ENCODE measurements at regions not wholly inside any gene's neighbourhood (a gene's known extent, or its start where the extent isn't known, plus 50 kb on each side); places are given as distances from the start of the nearest gene placed in this dataset.

DNA sequence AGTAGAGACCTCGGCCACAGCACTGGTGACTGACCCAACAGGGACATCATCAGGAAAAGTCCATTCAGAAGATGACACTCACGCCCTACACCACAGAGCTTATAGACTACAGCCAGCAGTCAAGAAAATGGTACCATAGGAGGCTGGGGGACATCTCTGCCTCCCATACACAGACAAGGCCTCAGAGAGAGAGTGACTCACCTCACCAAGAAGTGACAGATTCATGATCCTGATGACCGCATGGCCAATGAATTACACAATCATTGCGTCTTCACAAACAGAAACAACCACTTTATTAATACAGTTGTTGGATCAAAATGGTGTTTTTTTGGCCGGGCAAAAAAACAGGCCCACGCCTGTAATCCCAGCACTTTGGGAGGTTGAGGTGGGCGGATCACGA is 260.8 kb upstream of the TSHZ3 start:
- DNase-seq = no peak
- no peak for TF ChIP-seq POLR2A (IDR thresholded peaks at IDR 0.05; ENCODE audit: low read length)
- no peak for TF ChIP-seq GATA1 (IDR thresholded peaks at IDR 0.05; ENCODE audit: low read depth, low read length)

GRCh38 chr19:31611046-31611877 is 262.0 kb upstream of the TSHZ3 start:
- no peak for DNase-seq
- TF ChIP-seq POLR2A (IDR thresholded peaks at IDR 0.05; ENCODE audit: low read length) (no peak), GATA1 (IDR thresholded peaks at IDR 0.05; ENCODE audit: low read depth, low read length) (no peak)

GRCh38 chr19:31612873-31613272 is 263.6 kb upstream of the TSHZ3 start:
- no peak for TF ChIP-seq GATA1 (IDR thresholded peaks at IDR 0.05; ENCODE audit: low read depth, low read length)
- no peak for TF ChIP-seq POLR2A (IDR thresholded peaks at IDR 0.05; ENCODE audit: low read length)
- DNase-seq = no peak

DNA sequence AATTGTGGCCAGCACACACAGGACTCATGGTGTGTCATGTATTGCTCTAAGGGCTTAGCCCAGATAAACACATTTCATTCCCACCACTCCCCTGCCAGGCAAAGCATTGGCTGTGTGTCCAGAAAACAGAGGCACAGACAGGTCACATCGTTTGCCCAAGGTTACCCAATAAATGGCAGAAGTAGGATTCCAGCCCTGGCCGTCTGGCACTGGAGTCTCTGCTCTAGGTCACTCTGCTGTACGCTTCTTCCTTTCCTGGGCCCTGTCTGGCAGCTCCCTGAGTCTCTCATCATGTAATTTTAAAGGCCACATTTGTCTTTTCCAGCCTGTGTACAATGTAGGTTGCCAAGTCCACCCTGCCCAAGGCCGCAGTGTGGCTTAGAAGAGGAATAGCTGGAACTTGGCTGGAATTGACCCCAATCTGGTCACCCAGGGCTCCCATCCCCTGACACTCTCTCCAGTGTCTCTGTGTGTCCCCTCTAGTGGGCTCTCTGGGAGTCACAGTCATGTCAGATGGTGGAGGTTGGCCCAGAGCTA is 264.5 kb upstream of the TSHZ3 start:
- no peak for DNase-seq
- TF ChIP-seq GATA1 (IDR thresholded peaks at IDR 0.05; ENCODE audit: low read depth, low read length) (no peak), POLR2A (IDR thresholded peaks at IDR 0.05; ENCODE audit: low read length) (no peak)

DNA sequence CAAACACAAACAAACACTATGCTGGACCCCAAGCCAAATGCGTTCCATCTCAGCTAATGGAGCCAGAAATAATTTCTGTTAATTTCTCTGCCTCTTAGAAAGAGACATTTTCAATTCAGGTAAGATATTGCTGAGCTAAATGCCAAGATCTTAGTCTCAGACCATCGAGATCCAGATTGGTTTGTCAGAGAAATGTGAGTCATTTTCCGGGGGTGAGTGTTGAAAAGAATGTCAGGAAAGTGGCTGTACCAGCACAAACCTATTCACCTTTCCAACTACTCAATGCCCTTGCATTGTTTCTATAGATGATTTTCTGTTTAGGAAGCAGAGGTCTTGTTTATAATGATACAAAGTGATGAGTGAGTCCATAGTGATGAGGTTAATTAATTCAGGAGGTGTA is 266.8 kb upstream of the TSHZ3 start:
- no peak for DNase-seq
- TF ChIP-seq POLR2A (IDR thresholded peaks at IDR 0.05; ENCODE audit: low read length) = no peak
- no peak for TF ChIP-seq GATA1 (IDR thresholded peaks at IDR 0.05; ENCODE audit: low read depth, low read length)

DNA sequence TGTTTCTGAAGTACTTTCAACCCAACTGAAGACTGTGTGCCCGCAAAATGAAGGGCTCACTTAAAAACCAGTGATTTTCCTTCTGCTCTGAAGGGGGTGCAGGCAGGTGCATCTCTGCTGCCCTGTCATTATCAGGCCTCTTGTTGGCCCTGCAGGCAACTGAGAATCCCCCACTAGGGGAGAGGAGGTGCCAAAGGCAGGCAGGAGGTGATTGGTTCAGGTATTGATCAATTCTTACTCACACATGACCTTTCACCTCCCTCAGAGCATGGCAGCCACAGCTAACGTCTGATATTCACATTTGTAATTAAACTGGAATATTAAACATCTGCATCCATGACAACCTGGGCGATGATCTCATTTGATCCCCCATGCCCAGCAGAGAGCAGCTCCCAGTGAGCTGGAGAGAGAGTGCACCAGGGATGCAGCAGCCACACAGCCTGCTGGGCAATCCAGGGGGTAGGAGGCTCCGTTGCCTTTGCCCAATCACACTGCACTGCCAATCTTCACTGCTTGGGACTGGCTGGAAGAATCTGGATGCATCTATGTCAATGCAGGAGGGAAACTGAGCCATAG is 267.9 kb upstream of the TSHZ3 start:
- TF ChIP-seq GATA1 (IDR thresholded peaks at IDR 0.05; ENCODE audit: low read depth, low read length) (no peak), POLR2A (IDR thresholded peaks at IDR 0.05; ENCODE audit: low read length) (no peak)
- no peak for DNase-seq

DNA sequence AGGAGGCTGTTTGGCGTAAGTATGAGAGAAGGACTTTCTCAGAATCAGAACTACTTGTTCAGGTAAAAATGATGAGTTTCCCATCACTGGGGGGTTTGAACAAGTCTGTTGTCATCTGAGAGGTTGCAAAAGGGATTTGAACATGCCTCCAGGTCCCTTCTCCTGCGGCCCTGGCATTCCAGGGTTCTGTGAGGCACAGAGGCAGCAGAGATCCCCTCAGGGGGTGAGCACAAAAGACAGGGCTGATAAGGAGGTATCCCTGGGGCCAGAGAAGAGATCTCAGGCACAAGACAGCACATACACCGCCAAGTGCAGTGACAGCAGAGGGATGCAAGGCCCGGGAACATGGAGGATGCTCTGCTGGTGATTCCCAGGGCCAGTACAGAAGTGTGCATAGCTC is 275.8 kb upstream of the TSHZ3 start:
- DNase-seq = no peak
- TF ChIP-seq GATA1 (IDR thresholded peaks at IDR 0.05; ENCODE audit: low read depth, low read length) = no peak
- TF ChIP-seq POLR2A (IDR thresholded peaks at IDR 0.05; ENCODE audit: low read length) = no peak

DNA sequence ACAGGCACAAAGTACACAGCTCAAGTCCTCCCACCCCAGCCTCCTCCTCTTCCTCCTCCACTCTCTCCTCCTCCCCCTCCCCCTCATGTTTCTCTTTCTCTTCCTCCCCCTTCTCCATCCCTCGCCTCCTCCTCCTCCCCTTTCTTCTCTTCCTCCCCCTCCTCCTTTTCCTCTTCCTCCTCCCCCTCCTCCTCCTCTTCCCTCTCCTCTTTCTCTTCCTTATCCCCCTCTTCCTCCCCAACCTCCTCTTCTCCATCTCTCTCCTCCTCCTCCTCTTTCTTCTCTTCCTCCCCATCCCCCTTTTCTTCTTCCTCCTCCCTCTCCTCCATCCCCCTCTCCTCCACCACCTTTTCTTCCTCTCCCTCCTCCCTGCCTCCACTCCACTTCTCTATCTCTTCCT is 276.3 kb upstream of the TSHZ3 start:
- TF ChIP-seq GATA1 (IDR thresholded peaks at IDR 0.05; ENCODE audit: low read depth, low read length) = no peak
- no peak for TF ChIP-seq POLR2A (IDR thresholded peaks at IDR 0.05; ENCODE audit: low read length)
- no peak for DNase-seq

DNA sequence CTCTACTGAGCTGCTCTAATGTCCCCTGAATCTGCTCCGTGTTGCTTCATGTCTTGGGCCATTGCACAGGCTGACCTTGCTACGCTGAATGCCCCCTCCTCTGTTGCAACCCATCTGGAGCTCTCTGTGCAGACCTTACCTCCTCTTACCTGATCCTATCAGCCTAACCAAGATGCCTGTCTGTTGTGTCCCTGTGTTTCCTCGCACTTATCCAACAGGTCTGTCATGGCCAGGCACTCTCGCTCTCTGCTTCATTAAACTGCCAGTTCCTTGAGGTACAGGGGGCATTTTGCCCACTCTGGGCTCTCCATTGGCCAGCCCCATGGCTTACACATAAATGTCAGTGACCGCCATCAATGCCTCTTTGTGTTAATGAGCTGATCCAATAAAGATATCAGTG is 277.7 kb upstream of the TSHZ3 start:
- TF ChIP-seq GATA1 (IDR thresholded peaks at IDR 0.05; ENCODE audit: low read depth, low read length) = no peak
- no peak for TF ChIP-seq POLR2A (IDR thresholded peaks at IDR 0.05; ENCODE audit: low read length)

DNA sequence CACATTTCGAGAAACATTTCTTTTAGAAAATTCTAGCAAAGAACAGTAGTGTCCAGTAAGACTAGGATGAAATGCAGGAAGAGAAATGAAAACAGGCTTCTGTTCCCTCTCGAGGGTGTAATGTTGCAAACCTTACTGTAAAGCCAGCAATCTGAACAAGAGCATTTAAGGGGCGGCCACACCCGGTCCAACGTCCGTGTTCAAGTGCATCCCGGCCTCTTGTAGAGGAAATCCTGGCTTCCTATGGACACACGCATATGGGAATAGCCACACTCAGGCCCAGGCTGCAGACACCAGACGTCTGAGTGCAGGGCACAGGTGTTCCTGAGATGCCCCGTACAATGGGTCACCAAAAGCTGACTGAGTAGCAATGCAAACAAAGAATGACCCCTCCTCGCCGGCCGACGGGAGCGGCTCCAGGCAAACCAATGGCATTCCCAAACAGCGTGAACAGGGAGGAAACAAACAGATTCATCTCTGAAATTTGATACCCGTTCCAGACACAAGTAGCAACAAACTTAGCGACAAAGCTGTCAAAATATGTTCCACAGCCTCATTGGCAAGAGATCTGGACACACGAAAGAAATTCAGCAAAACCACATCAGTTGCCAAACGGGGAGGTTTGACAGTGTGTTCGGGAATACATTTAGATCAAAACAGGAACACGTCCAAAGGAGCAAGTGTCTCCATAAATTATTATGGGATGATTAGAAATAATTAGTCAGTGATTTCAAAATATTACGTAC is 278.6 kb upstream of the TSHZ3 start:
- DNase-seq = no peak
- TF ChIP-seq GATA1 (IDR thresholded peaks at IDR 0.05; ENCODE audit: low read depth, low read length) (no peak), POLR2A (IDR thresholded peaks at IDR 0.05; ENCODE audit: low read length) (no peak)

More for the DNA sequence above, 277.7 kb upstream of the TSHZ3 start:
- DNase-seq = no peak

GRCh38 chr19:31629579-31630363 is 280.5 kb upstream of the TSHZ3 start:
- TF ChIP-seq GATA1 (IDR thresholded peaks at IDR 0.05; ENCODE audit: low read depth, low read length) (no peak), POLR2A (IDR thresholded peaks at IDR 0.05; ENCODE audit: low read length) (no peak)
- DNase-seq = no peak

DNA sequence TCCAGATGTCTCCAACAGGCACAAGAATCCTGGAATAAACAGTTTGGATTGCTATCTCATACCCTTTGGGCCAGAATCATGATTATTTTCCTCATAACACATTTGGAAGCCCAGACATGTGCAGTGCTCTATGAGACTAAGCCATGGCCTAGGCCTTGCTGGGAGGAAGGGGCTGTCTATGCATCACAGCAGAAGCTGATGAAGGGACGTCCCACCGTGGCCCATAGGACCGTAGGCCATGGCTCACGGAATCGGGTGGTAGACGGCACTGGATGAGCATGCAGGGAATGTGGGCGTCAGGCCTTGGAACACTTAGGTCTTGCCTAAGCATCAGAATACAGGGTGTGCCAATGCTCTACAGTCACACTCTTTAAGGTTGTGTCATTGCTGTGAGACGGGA is 283.8 kb upstream of the TSHZ3 start:
- TF ChIP-seq POLR2A (IDR thresholded peaks at IDR 0.05; ENCODE audit: low read length) (no peak), GATA1 (IDR thresholded peaks at IDR 0.05; ENCODE audit: low read depth, low read length) (no peak)
- DNase-seq = no peak

GRCh38 chr19:31639306-31639705 is 290.1 kb upstream of the TSHZ3 start:
- no peak for DNase-seq
- no peak for TF ChIP-seq GATA1 (IDR thresholded peaks at IDR 0.05; ENCODE audit: low read depth, low read length)
- no peak for TF ChIP-seq POLR2A (IDR thresholded peaks at IDR 0.05; ENCODE audit: low read length)
